Islet of Langerhans (tissue), 1 donor: ENCODE measurements at regions not wholly inside any gene's neighbourhood (a gene's known extent, or its start where the extent isn't known, plus 50 kb on each side); places are given as distances from the start of the nearest gene placed in this dataset.
"Not testable (repeated sequence)": the region's sequence is repeated elsewhere in the genome, so short reads cannot be mapped to it uniquely, and the experiment has no call there.

ENCODE experiments used
- FAIRE-seq: peaks from one replicate; lab custom pipeline; 2011; peaks lifted over from hg19 to GRCh38; lab: Jason Lieb, UNC

DNA sequence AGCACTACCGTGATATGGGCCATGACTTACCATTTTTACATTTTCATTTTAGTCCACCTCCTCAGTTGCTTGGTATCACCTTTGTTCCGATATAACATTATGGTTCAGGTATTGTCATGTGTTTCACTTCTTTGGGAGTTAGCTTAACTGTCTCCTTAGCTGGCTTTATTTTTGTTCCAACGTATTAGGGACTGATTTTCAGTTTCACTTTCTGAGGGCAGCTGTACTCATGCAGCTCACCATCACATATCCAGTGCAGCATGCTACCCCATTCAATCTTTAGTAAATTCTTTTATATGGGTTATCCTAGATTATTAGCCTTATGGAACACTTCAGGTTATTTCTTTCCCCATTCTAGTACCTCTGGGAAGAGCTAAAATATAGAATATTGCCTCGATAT is 362.2 kb upstream of the IRAK1BP1 start:
- no peak for FAIRE-seq

DNA sequence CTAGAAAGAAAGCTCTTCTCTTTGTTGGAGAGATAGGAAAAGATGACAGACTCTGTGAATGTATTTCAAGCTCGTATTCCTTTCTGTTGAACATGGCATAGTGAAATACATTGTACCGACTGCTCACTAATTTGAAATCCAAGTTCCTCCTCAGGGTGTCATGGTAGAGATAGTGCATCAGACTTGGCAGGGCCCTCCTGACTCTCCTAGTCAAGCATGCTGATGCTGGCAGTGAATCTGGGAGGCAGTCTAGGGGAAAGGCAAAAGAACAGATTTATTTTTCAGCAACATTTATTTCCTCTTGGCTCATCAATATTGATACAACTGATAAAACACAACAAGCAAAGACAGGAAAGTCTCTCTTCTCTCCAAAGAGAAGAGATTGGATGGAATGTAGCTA is 356.3 kb upstream of the IRAK1BP1 start:
- FAIRE-seq: no peak

DNA sequence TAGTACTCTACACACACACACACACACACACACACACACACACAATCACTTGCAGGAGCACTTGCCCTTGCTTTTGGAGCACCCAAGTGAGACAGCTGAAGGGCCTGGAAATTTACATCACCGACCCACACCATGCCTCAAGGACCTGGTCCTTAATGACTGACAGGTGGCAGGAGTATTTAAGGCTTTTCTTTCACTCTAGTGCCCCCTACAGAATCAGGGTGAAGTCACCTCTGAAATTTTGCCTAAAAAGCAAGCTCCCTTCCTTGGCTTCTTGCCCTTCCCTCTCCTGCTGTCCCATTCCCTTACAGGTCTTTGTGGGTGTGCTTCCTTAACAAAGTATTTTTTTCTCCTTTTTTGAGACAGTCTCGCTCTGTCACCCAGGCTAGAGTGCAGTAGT is 353.5 kb upstream of the IRAK1BP1 start:
- no peak for FAIRE-seq

DNA sequence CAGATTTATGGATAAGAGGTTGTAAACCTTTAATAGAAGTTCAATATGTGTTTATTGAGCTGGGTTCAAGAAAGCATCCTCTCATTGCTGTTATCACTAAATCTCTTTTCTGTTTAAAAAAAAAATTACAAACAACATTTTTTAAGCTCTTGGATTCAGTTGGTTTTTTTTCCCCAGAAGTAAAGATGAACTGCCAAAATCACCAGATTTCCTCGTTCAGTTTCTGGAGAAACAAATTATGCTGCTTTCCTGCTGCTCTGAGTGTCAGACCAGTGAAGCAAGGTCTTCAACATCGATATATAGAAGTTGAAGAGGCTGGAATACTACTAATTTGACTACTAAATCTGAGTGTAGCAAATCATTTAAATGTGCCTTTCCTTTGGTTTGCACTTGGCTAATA is 352.1 kb upstream of the IRAK1BP1 start:
- FAIRE-seq: no peak

DNA sequence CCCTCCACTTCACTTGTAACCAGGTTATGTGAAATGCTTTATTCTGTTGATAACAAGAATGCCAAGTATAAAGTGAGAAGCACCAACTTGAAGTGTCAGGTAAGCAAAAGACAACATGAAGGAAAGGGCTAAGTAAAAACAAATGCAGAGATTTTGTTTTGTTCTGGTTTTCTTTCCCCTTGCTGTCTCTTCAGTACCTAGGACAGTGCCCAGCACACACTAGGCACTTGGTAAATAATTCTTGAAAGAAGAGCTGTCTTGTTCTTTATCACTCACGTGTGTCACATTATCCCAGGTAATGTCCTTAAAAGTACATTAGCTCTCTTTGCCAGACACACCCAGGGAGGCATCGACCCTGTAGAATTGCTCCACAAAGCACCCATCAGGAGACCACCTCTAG is 350.0 kb upstream of the IRAK1BP1 start:
- FAIRE-seq: no peak

DNA sequence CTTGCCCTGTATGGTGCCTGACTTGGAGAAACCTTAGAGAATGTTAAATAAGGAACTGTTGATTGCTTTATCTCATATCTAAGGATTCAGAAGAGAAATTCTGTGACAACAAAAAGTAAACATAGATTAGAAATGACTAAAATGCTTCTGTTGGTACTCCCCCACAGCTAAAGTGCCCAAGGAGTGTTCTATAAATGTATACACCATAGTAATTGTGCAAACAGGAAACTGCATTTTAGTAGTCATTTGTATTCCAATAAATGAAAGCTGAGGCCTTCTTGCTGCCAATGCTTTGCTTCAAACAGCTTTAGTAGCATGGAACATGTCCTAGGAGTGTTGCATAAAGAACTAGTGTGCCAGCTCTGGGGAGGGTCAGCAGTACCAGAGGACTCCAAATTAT is 343.7 kb upstream of the IRAK1BP1 start:
- no peak for FAIRE-seq

GRCh38 chr6:78525976-78526375 is 341.4 kb upstream of the IRAK1BP1 start:
- no peak for FAIRE-seq

DNA sequence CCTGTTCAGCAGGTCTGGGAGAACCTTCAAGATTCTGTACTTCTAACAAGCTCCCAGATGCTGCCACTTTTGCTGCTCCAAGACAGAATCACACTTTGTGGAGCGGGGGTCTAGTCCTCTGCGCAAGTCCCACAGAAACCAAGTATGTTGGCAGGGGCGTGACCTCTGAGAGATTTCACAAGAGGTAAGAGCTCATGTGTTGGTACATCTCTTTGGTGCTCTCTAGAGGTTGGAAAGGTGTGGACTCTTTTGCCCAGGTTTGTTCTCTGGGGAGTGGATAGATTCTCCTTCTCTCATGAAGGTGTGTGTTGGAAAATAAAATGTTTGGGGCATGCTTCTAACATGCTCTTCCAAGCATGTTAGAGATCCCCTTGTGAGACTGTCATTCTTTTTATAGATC is 340.9 kb upstream of the IRAK1BP1 start:
- no peak for FAIRE-seq

DNA sequence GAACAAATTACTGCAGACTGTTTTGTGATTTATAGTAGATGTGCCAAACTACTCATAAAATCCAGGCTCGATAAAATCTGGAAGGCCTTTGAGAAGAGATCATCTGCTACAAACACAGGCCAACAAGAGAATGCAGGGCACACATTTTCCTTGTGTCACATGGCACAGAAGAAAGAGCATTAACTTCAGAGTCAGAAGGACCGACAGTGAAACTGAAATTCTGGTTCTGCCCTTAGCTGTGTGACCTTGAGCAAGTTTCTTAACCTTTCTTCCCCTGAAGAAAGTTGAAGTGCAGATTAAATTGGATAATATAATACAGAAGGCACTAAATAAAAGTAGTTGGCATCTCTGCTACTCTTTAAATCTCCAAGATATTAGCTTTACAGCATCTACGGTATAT is 338.4 kb upstream of the IRAK1BP1 start:
- no peak for FAIRE-seq

GRCh38 chr6:78530208-78530607 is 337.1 kb upstream of the IRAK1BP1 start:
- no peak for FAIRE-seq

DNA sequence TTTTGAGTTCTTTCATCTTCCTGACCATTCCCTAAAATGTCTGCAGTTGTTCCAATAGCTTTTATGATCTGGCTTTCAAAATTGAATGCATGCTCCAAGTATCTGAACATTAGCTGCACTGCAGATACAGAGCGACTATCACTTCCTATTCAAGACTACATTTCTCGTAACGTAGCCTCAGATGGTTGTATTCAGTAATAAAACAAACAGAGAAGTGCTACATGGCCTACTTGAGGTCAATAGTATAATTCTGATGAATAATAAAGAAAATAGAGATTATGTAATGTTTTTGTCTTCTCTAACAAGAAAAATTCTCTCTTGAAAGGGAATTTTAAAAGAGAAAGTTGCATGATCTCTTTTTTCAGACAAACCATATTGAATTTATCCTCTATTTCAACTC is 333.9 kb upstream of the IRAK1BP1 start:
- FAIRE-seq: no peak

DNA sequence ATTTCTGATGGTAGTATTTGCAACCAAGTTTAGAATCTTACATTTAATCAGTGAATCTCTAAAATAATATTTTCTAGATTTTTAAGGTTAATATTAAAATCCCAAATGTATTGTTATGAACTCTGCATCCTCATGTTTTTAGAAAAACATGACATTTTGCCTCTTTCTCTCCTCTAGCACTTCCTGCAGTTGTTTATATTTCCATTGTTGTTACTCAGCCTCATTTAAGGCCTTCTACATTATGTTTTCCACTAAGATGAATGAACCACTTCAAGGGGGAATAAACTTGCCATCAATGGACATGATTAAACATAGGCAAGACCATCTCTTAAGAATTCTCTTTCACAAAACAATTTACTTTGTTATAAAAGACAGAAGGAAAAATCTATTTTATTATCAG is 333.5 kb upstream of the IRAK1BP1 start:
- no peak for FAIRE-seq

GRCh38 chr6:78538002-78538401 is 329.3 kb upstream of the IRAK1BP1 start:
- no peak for FAIRE-seq

GRCh38 chr6:78547636-78548035 is 319.7 kb upstream of the IRAK1BP1 start:
- not testable (repeated sequence) for FAIRE-seq

DNA sequence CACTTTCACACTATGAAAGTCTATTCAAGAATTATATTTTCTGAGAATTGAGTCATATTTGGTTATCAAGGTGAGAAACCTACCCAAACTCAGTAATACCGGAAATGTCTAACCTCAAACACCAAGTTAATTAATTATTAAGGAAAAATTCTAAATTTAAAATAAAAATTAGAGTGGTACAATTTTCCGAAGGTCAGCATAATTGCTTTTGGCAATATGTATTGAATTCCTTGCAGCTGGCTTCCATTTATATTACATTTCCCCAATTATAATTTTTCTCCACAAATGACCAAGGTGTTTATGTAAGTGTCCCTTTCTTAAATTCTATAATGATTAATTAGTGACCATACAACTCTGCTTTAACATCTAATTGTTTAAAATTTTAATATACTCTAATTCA is 316.0 kb upstream of the IRAK1BP1 start:
- FAIRE-seq: no peak

GRCh38 chr6:78552435-78552834 is 314.9 kb upstream of the IRAK1BP1 start:
- FAIRE-seq: no peak

- no peak for FAIRE-seq
These were observed 313.0 kb upstream of the IRAK1BP1 start for GRCh38 chr6:78554341-78554740.

DNA sequence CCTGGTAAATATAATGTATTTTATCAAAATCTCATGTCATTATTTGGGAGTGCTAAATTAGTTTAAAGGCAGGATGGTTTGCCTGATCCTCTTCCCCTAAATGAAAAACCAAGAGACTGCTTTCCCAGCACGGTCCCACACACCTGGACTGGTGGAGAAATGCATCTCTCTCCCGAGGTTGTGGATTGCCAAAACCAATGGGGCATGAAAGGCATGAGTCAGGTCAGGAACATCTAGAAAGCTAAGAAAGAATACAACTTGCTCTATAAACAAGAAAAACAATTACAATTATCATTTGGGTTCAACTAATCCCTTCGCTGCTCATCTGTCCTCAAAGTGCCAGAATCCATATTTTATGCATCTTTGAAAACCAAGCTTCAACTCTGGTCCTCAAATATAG is 308.3 kb upstream of the IRAK1BP1 start:
- no peak for FAIRE-seq

GRCh38 chr6:78561015-78561414 is 306.3 kb upstream of the IRAK1BP1 start:
- no peak for FAIRE-seq

GRCh38 chr6:78565997-78566396 is 301.4 kb upstream of the IRAK1BP1 start:
- FAIRE-seq: no peak

- no peak for FAIRE-seq
These were observed 297.3 kb upstream of the IRAK1BP1 start for GRCh38 chr6:78570044-78570443.

DNA sequence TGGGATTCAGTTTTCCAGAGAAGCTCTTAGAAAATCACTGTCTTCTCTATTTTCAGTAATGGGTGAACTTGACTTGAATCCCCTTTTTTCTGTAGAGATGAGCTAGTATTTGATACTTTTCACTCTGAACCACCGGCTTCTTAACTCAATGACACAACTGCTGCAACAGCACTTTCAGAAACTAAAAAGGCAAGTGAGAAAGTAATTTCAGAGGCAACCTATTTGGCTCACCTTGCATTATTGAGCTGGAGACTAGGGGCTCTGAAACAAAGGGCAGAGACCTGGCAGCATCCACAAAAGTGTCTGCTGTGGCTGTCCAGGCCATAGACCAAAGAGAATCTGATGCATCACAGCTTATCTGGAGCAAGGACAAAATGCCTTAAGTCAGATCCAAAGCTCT is 289.8 kb upstream of the IRAK1BP1 start:
- FAIRE-seq: no peak

DNA sequence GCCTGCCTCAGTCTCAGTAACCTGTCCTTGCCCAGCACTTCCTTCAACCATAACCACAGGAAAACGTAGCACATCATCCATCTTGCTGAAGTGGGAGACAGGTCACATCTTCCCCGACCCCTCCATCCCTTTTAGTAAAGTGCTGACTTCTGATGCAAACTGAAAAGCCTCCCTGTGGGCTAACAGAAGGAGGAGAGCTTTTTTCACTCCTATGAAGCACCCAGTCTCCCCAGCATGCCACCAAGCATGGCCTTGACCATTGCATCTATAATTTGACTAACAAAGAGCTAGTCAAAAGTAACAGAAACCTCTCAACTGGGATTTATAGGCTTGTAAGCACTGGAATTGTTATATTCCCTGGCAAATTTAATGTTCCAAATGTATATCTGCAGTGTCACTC is 288.9 kb upstream of the IRAK1BP1 start:
- FAIRE-seq: no peak

DNA sequence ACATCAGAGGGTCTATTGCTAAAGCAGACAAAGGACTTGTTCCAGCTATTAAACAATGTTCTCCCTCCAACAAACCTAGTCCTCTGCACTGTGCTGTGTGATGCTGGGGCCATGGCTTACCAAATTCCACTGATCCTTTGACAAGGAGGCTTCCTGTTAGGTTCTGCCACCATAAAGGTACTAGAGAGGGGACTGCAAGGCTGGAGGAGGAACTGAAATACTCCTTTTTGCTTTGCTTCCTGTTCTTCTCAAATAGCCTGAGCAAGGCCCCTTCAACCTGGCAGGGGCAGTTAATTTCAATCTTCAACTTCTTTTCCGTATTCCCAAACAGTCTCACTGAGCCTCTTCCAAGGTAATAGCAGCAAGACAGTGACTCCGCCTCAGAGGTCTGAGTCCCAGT is 286.4 kb upstream of the IRAK1BP1 start:
- FAIRE-seq: no peak

- FAIRE-seq: no peak
These were observed 284.3 kb upstream of the IRAK1BP1 start for GRCh38 chr6:78583079-78583478.

- FAIRE-seq: no peak
These were observed 277.9 kb upstream of the IRAK1BP1 start for GRCh38 chr6:78589436-78589835.
